H1 (cell line): ENCODE measurements at regions not wholly inside any gene's neighbourhood (a gene's known extent, or its start where the extent isn't known, plus 50 kb on each side); places are given as distances from the start of the nearest gene placed in this dataset.

Source experiments
- CTCF ChIA-PET: fragments of 300-600 bp; sonication (Branson Sonifier 250); formaldehyde crosslinking; loops from one replicate; lab custom pipeline; 2021; ENCODE audit not compliant: partially characterized antibody; lab: Charles Lee
- POLR2A ChIA-PET: fragments of 300-600 bp; sonication (Branson Sonifier 250); formaldehyde crosslinking; loops from one replicate; lab custom pipeline; 2021; ENCODE audit warnings: inconsistent platforms; ENCODE audit not compliant: partially characterized antibody; lab: Charles Lee
- DNase-seq, 2 experiments: peaks; one replicate each; pipeline versions ENCODE4 v3.0.0 to v3.0.0-alpha.2; 2010 to 2022; ENCODE audit warnings: low spot score in 2 of 2, low read depth in 1 of 2, mixed read lengths in 1 of 2
- FAIRE-seq: peaks from 2 replicates; lab custom pipeline; 2011; peaks lifted over from hg19 to GRCh38; lab: Jason Lieb, UNC
- H2AFZ ChIP-seq: 2 replicates; pipeline ENCODE4 v1.8.1; 2012; ENCODE audit warnings: low read length, inconsistent platforms
- H2AK5ac ChIP-seq: 2 replicates; pipeline ENCODE4 v1.6.1; 2013; ENCODE audit warnings: low read depth, low read length
- H2BK120ac ChIP-seq: replicated peaks from 2 replicates; pipeline ENCODE3; 2013; ENCODE audit warnings: low read depth, low read length, inconsistent platforms
- H2BK12ac ChIP-seq: 2 replicates; pipeline ENCODE4 v1.6.1; 2013; ENCODE audit warnings: low read depth, low read length
- H2BK15ac ChIP-seq: 2 replicates; pipeline ENCODE4 v1.6.1; 2013; ENCODE audit warnings: low read length
- H2BK20ac ChIP-seq: 2 replicates; pipeline ENCODE4 v1.6.1; 2013; ENCODE audit warnings: low read length
- H2BK5ac ChIP-seq: 2 replicates; pipeline ENCODE4 v1.6.1; 2013; ENCODE audit warnings: low read depth, low read length
- H3K14ac ChIP-seq: 2 replicates; pipeline ENCODE4 v1.6.1; 2013; ENCODE audit warnings: inconsistent platforms; ENCODE audit not compliant: insufficient read length
- H3K18ac ChIP-seq: 2 replicates; pipeline ENCODE4 v1.6.1; 2013; ENCODE audit warnings: low read length; ENCODE audit errors: extremely low read depth
- H3K23ac ChIP-seq: 2 replicates; pipeline ENCODE4 v1.6.1; 2013; ENCODE audit warnings: inconsistent platforms; ENCODE audit not compliant: insufficient read length
- H3K23me2 ChIP-seq: 2 replicates; pipeline ENCODE4 v1.6.1; 2013; ENCODE audit warnings: low read depth, low read length
- H3K27ac ChIP-seq: 2 replicates; pipeline ENCODE4 v1.6.1; 2011; ENCODE audit warnings: low read depth, low read length, inconsistent platforms
- H3K27me3 ChIP-seq, 4 experiments: replicated peaks in 1 of 4; 1 replicate in 1 of 4; 2 replicates in 3 of 4; pipeline versions ENCODE4 v1.6.1 to v1.8.1; 2011 to 2013; ENCODE audit warnings: low read length in 3 of 4, mild to moderate bottlenecking in 3 of 4, inconsistent platforms in 2 of 4, mixed read lengths in 2 of 4, moderate library complexity in 1 of 4; ENCODE audit not compliant: control insufficient read depth in 3 of 4, insufficient read depth in 3 of 4; ENCODE audit errors: extremely low read depth in 1 of 4
- H3K36me3 ChIP-seq, 4 experiments: 2 replicates each; pipeline versions ENCODE4 v1.6.1 to v1.8.1; 2011 to 2013; ENCODE audit warnings: mild to moderate bottlenecking in 4 of 4, low read length in 3 of 4, moderate library complexity in 2 of 4, control low read depth in 1 of 4, inconsistent platforms in 1 of 4; ENCODE audit not compliant: insufficient read depth in 4 of 4, control insufficient read depth in 2 of 4
- H3K4ac ChIP-seq: replicated peaks from 2 replicates; pipeline ENCODE3; 2013; ENCODE audit warnings: low read length, low read depth, mixed read lengths, inconsistent platforms; ENCODE audit not compliant: insufficient read length
- H3K4me1 ChIP-seq, 4 experiments: replicated peaks in 1 of 4; 1 replicate in 1 of 4; 2 replicates in 3 of 4; pipeline versions ENCODE4 v1.6.1 to v1.8.1; 2011 to 2013; ENCODE audit warnings: low read length in 3 of 4, inconsistent platforms in 2 of 4, mixed read lengths in 1 of 4; ENCODE audit not compliant: insufficient read depth in 4 of 4, control insufficient read depth in 3 of 4
- H3K4me2 ChIP-seq, 2 experiments: 2 replicates each; pipeline versions ENCODE4 v1.6.1 to v1.8.1; 2011 to 2013; ENCODE audit warnings: low read depth in 2 of 2, low read length in 2 of 2, control low read depth in 1 of 2, inconsistent platforms in 1 of 2, mild to moderate bottlenecking in 1 of 2; ENCODE audit not compliant: insufficient read depth in 1 of 2
- H3K4me3 ChIP-seq, 4 experiments: fragments of 200-600, 300-600 bp in 1 of 4; sonication (generic), shearing (Covaris generic), sonication (Bioruptor Twin) in 1 of 4; 2 replicates each; pipeline versions ENCODE4 v1.5.1 to v1.8.1; 2011 to 2016; ENCODE audit warnings: low read length in 4 of 4, low read depth in 3 of 4, control low read depth in 2 of 4, inconsistent platforms in 2 of 4, mild to moderate bottlenecking in 2 of 4, mixed read lengths in 1 of 4, moderate library complexity in 1 of 4; ENCODE audit not compliant: insufficient read depth in 2 of 4; ENCODE audit errors: extremely low read depth in 1 of 4
- H3K56ac ChIP-seq: replicated peaks from 2 replicates; pipeline ENCODE3; 2013; ENCODE audit warnings: low read depth, mild to moderate bottlenecking, mixed read lengths, low read length, inconsistent platforms; ENCODE audit not compliant: insufficient read length
- H3K79me1 ChIP-seq: 2 replicates; pipeline ENCODE4 v1.6.1; 2013; ENCODE audit warnings: low read depth, low read length, control low read depth
- H3K79me2 ChIP-seq, 2 experiments: 2 replicates each; pipeline versions ENCODE4 v1.6.1 to v1.8.1; 2012 to 2013; ENCODE audit warnings: low read length in 2 of 2, mild to moderate bottlenecking in 2 of 2, inconsistent platforms in 1 of 2; ENCODE audit not compliant: insufficient read depth in 2 of 2, control insufficient read depth in 1 of 2
- H3K9ac ChIP-seq, 4 experiments: replicated peaks in 1 of 4; 1 replicate in 1 of 4; 2 replicates in 3 of 4; pipeline versions ENCODE4 v1.6.1 to v1.8.1; 2011 to 2013; ENCODE audit warnings: low read depth in 3 of 4, low read length in 3 of 4, control low read depth in 2 of 4, mild to moderate bottlenecking in 2 of 4, moderate library complexity in 2 of 4, inconsistent platforms in 1 of 4; ENCODE audit errors: extremely low read depth in 1 of 4
- H3K9me3 ChIP-seq, 2 experiments: 2 replicates each; pipeline versions ENCODE4 v1.6.1 to v1.8.1; 2012 to 2013; ENCODE audit warnings: mild to moderate bottlenecking in 2 of 2, moderate library complexity in 2 of 2, control low read depth in 1 of 2, inconsistent platforms in 1 of 2, low read depth in 1 of 2, low read length in 1 of 2, mixed read lengths in 1 of 2; ENCODE audit not compliant: insufficient read depth in 2 of 2
- H4K20me1 ChIP-seq, 2 experiments: replicated peaks in 1 of 2; 2 replicates each; pipeline versions ENCODE3 to v1.8.1; 2011 to 2013; ENCODE audit warnings: inconsistent platforms in 2 of 2, low read length in 2 of 2, mild to moderate bottlenecking in 1 of 2; ENCODE audit not compliant: insufficient read depth in 2 of 2, control insufficient read depth in 1 of 2
- H4K5ac ChIP-seq: 2 replicates; pipeline ENCODE4 v1.6.1; 2013; ENCODE audit warnings: low read length, low read depth, mixed read lengths, inconsistent platforms; ENCODE audit not compliant: insufficient read length
- H4K8ac ChIP-seq: 2 replicates; pipeline ENCODE4 v1.8.0; 2013; ENCODE audit warnings: mild to moderate bottlenecking, moderate library complexity, low read length, inconsistent platforms; ENCODE audit not compliant: insufficient read depth; ENCODE audit errors: extremely low read depth
- H4K91ac ChIP-seq: replicated peaks from 2 replicates; pipeline ENCODE3; 2013; ENCODE audit warnings: low read length, mixed read lengths, inconsistent platforms; ENCODE audit not compliant: insufficient read length
- ATF2 ChIP-seq: IDR thresholded peaks from 2 replicates; pipeline ENCODE4 v1.6.1; 2012; ENCODE audit warnings: low read length, inconsistent platforms
- CBX8 ChIP-seq: fragments of 300-800, 300-1000 bp; sonication (generic); IDR thresholded peaks from 2 replicates; pipeline ENCODE4 v1.7.1; 2016; ENCODE audit warnings: low read depth, low read length, borderline replicate concordance
- CHD2 ChIP-seq: IDR thresholded peaks from 2 replicates; pipeline ENCODE4 v1.6.1; 2012; ENCODE audit warnings: low read length, improper control_type of control experiment
- CREB1 ChIP-seq: IDR thresholded peaks from 2 replicates; pipeline ENCODE4 v1.6.1; 2012; ENCODE audit warnings: inconsistent platforms
- EP300 ChIP-seq, 2 experiments: IDR thresholded peaks; 1 replicate in 1 of 2; 2 replicates in 1 of 2; pipeline ENCODE4 v1.6.1; 2011 to 2012; ENCODE audit warnings: low read depth in 2 of 2, low read length in 2 of 2, mild to moderate bottlenecking in 2 of 2, borderline replicate concordance in 1 of 2, inconsistent platforms in 1 of 2, moderate library complexity in 1 of 2
- GABPA ChIP-seq: IDR thresholded peaks from 2 replicates; pipeline ENCODE4 v1.6.1; 2011; ENCODE audit warnings: mild to moderate bottlenecking, low read length, moderate library complexity, borderline replicate concordance; ENCODE audit not compliant: insufficient read depth
- GTF2F1 ChIP-seq: IDR thresholded peaks from 2 replicates; pipeline ENCODE4 v1.6.1; 2012; ENCODE audit warnings: low read depth, low read length, improper control_type of control experiment, borderline replicate concordance
- HDAC2 ChIP-seq, 2 experiments: fragments of 300-600 bp in 1 of 2; sonication (generic) in 1 of 2; IDR thresholded peaks; 2 replicates each; pipeline ENCODE4 v1.6.1; 2011 to 2012; ENCODE audit warnings: low read depth in 2 of 2, low read length in 2 of 2, mild to moderate bottlenecking in 2 of 2, moderate library complexity in 2 of 2, borderline replicate concordance in 1 of 2, inconsistent platforms in 1 of 2
- POLR2AphosphoS5 ChIP-seq: IDR thresholded peaks from 2 replicates; pipeline ENCODE4 v1.6.1; 2011; ENCODE audit warnings: low read depth, low read length
- POU5F1 ChIP-seq: IDR thresholded peaks from 2 replicates; pipeline ENCODE4 v1.6.1; 2011; ENCODE audit warnings: low read depth, mild to moderate bottlenecking, low read length, moderate library complexity
- SP4 ChIP-seq: IDR thresholded peaks from 2 replicates; pipeline ENCODE4 v1.6.1; 2012; ENCODE audit warnings: low read length, inconsistent platforms
- TAF1 ChIP-seq: IDR thresholded peaks from 2 replicates; pipeline ENCODE4 v1.6.1; 2011; ENCODE audit warnings: mild to moderate bottlenecking, low read depth, low read length
- TAF7 ChIP-seq: optimal IDR thresholded peaks from 2 replicates; pipeline ENCODE3; 2011; ENCODE audit warnings: low read depth, mild to moderate bottlenecking, inconsistent platforms, low read length, moderate library complexity, borderline replicate concordance
- ZNF274 ChIP-seq: IDR thresholded peaks from 2 replicates; pipeline ENCODE4 v1.7.0; 2012; ENCODE audit warnings: low read length, borderline replicate concordance; ENCODE audit errors: extremely low read depth
- WGBS, 2 experiments: shearing (Covaris generic) in 1 of 2; methylation state at CpG; one replicate each; pipeline versions ENCODE4 v1.1.6 to v1.1.7; 2013 to 2015; ENCODE audit warnings: low lambda C conversion rate in 2 of 2, mixed read lengths in 2 of 2, inconsistent platforms in 1 of 2, low coverage in 1 of 2, missing lambda C conversion rate in 1 of 2; ENCODE audit not compliant: insufficient replicate concordance in 2 of 2, insufficient coverage in 1 of 2, insufficient read length in 1 of 2; ENCODE audit errors: extremely low coverage in 1 of 2, missing lambda C conversion rate in 1 of 2; 5-methylcytosine and 5-hydroxymethylcytosine counted together

GRCh38 chr2:145323512-145323911 is 803.6 kb upstream of the ZEB2 start:
- Histone ChIP-seq H3K79me1 (no peaks in the 10 kb centered on the region), H2BK15ac (no peak overlapping the region), H2BK20ac (no peak overlapping the region), H3K79me2 (no peaks in the 10 kb centered on the region), H2AK5ac (no peak overlapping the region), H3K14ac (no peak overlapping the region), H3K27ac (no peak overlapping the region), H4K5ac (no peak overlapping the region), H3K4ac (no peak overlapping the region), H3K23ac (no peak overlapping the region), H3K27me3 (no peaks in the 10 kb centered on the region; a peak in 1 of 7 replicates), H2BK120ac (no peak overlapping the region), H3K9me3 (no peaks in the 10 kb centered on the region), H2BK5ac (no peak overlapping the region), H3K9ac (no peak overlapping the region), H3K4me2 (no peak overlapping the region), H4K8ac (no peak overlapping the region), H3K56ac (no peak overlapping the region), H3K4me3 (no peak overlapping the region), H3K4me1 (no peaks in the 10 kb centered on the region), H3K36me3 (no peaks in the 10 kb centered on the region), H2AFZ (no peak overlapping the region), H2BK12ac (no peak overlapping the region), H3K18ac (no peak overlapping the region), H3K23me2 (no peaks in the 10 kb centered on the region), H4K91ac (no peak overlapping the region), H4K20me1 (no peaks in the 10 kb centered on the region)
- DNase-seq (no peak), FAIRE-seq (no peak)
- ChIA-PET CTCF (interaction anchor here (0.5 kb wide), 1 partner anchor 744 kb away, joined by 4 read pairs; no protein-coding TSS in a partner anchor), POLR2A (no interaction called here)
- WGBS, 2 experiments, result 94% methylated on average over 2 of the region's 2 CpGs; no CpG with 5 or more reads in 1 of the 2 experiments
- TF ChIP-seq ZNF274 (no peak), TAF1 (no peak), POLR2AphosphoS5 (no peak), CBX8 (no peak), GABPA (no peak), POU5F1 (no peak), CHD2 (no peak), GTF2F1 (no peak), ATF2 (no peak), HDAC2 (IDR thresholded peaks at IDR 0.05; ENCODE audit: borderline replicate concordance in 1 of 2, low read depth in 2 of 2, low read length in 2 of 2) (no peak), TAF7 (no peak), EP300 (IDR thresholded peaks at IDR 0.05; ENCODE audit: borderline replicate concordance in 1 of 2, low read depth in 2 of 2, low read length in 2 of 2) (no peak), SP4 (no peak), CREB1 (no peak)
